ENCODE measurements at regions not wholly inside any gene's neighbourhood (a gene's known extent, or its start where the extent isn't known, plus 50 kb on each side); places are given as distances from the start of the nearest gene placed in this dataset.

DNA sequence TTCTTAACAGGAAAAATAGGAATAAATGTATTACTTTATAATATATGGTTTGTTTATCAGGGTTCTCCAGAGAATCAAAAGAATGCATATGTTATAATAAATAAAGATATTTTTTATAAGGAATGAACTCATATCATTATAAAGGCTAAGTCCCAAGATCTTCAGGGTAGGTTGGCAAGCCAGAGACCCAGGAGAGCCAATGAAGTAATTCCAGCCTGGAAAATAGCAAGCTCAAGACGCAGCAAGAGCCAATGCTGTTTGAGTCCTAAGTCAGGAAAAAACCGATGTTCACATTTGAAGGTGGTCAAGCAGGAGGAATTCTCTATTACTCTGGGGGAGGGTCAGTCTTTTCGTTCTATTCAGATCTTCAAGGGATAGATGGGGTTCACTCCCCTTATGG is 490.0 kb downstream of the PCDH20 start:
- no peaks in the 10 kb centered on the region for H3K4me1 ChIP-seq
- 73 to 84% methylated on average over 3 of the region's 3 CpGs for WGBS, 2 donors
- DNase-seq (no peak), ATAC-seq (no peak)
- H3K27ac ChIP-seq = no peak overlapping the region
- intact Hi-C loops (cut with DNase I) = no loop called here
- no peak overlapping the region for H3K4me3 ChIP-seq
- H3K36me3 ChIP-seq (replicated peaks in 1 of 2; ENCODE audit: insufficient read depth in 1 of 2, low read depth in 2 of 2) = no peaks in the 10 kb centered on the region
- TF ChIP-seq, protein P1, sequence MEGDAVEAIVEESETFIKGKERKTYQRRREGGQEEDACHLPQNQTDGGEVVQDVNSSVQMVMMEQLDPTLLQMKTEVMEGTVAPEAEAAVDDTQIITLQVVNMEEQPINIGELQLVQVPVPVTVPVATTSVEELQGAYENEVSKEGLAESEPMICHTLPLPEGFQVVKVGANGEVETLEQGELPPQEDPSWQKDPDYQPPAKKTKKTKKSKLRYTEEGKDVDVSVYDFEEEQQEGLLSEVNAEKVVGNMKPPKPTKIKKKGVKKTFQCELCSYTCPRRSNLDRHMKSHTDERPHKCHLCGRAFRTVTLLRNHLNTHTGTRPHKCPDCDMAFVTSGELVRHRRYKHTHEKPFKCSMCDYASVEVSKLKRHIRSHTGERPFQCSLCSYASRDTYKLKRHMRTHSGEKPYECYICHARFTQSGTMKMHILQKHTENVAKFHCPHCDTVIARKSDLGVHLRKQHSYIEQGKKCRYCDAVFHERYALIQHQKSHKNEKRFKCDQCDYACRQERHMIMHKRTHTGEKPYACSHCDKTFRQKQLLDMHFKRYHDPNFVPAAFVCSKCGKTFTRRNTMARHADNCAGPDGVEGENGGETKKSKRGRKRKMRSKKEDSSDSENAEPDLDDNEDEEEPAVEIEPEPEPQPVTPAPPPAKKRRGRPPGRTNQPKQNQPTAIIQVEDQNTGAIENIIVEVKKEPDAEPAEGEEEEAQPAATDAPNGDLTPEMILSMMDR (IDR thresholded peaks at IDR 0.05) = no peak
- TF ChIP-seq POLR2A (IDR thresholded peaks at IDR 0.05) = no peak
- no peaks in the 10 kb centered on the region for H3K9me3 ChIP-seq
- no peaks in the 10 kb centered on the region for H3K27me3 ChIP-seq

DNA sequence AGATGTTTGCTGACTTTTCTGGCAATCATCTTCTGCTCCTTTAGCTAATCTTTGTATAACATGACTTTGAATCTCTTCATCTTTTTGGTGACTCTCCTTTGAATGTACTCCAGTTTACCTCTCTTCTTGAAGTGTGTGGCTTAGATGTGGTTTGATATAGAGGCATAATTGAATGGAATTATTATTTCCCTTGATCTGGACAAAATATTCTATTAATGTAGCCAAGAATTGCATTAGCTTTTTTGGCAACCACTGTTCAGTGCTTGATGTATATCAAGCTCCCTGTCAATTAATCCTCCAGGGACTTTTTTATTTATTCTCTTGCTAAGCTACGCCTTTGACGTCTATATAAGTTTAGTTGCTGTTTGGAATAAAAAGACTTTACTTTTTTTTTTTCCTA is 490.8 kb downstream of the PCDH20 start:
- Histone ChIP-seq H3K4me1 (no peaks in the 10 kb centered on the region), H3K36me3 (replicated peaks in 1 of 2; ENCODE audit: insufficient read depth in 1 of 2, low read depth in 2 of 2) (no peaks in the 10 kb centered on the region), H3K4me3 (no peak overlapping the region), H3K9me3 (no peaks in the 10 kb centered on the region), H3K27ac (no peak overlapping the region), H3K27me3 (no peaks in the 10 kb centered on the region)
- TF ChIP-seq, protein P1 (IDR thresholded peaks at IDR 0.05) = no peak
- no peak for TF ChIP-seq POLR2A (IDR thresholded peaks at IDR 0.05)
- ATAC-seq = no peak
- 67 to 74% methylated on average over 2 of the region's 2 CpGs for WGBS, 2 donors
- no peak for DNase-seq
- intact Hi-C loops (cut with DNase I) = no loop called here

GRCh38 chr13:60922576-60923231 is 492.9 kb downstream of the PCDH20 start:
- TF ChIP-seq POLR2A (IDR thresholded peaks at IDR 0.05) = no peak
- TF ChIP-seq, protein P1 (IDR thresholded peaks at IDR 0.05) = no peak
- no peak for ATAC-seq
- intact Hi-C loops (cut with DNase I) = no loop called here
- Histone ChIP-seq H3K27me3 (no peaks in the 10 kb centered on the region), H3K27ac (no peak overlapping the region), H3K36me3 (replicated peaks in 1 of 2; ENCODE audit: insufficient read depth in 1 of 2, low read depth in 2 of 2) (no peaks in the 10 kb centered on the region), H3K4me1 (no peaks in the 10 kb centered on the region), H3K9me3 (no peaks in the 10 kb centered on the region), H3K4me3 (no peak overlapping the region)
- no peak for DNase-seq
- 41 to 50% methylated on average over 6 of the region's 6 CpGs for WGBS, 2 donors

- ATAC-seq (no peak), DNase-seq (no peak)
- Histone ChIP-seq H3K36me3 (replicated peaks in 1 of 2; ENCODE audit: insufficient read depth in 1 of 2, low read depth in 2 of 2) (no peaks in the 10 kb centered on the region), H3K4me1 (no peaks in the 10 kb centered on the region), H3K27me3 (no peaks in the 10 kb centered on the region), H3K9me3 (no peaks in the 10 kb centered on the region), H3K4me3 (no peak overlapping the region), H3K27ac (no peak overlapping the region)
- intact Hi-C loops (cut with DNase I) = no loop called here
- 32 to 52% methylated on average over 1 of the region's 1 CpG for WGBS, 2 donors
- TF ChIP-seq, protein P1 (IDR thresholded peaks at IDR 0.05) = no peak
- TF ChIP-seq POLR2A (IDR thresholded peaks at IDR 0.05) = no peak
Measured at GRCh38 chr13:60893801-60894200, 496.8 kb downstream of the TDRD3 start.

- TF ChIP-seq, protein P1 (IDR thresholded peaks at IDR 0.05) = no peak
- TF ChIP-seq POLR2A (IDR thresholded peaks at IDR 0.05) = no peak
- H3K27me3 ChIP-seq = no peaks in the 10 kb centered on the region
- H3K4me1 ChIP-seq = no peaks in the 10 kb centered on the region
- no peak for ATAC-seq
- H3K9me3 ChIP-seq = no peaks in the 10 kb centered on the region
- no peaks in the 10 kb centered on the region for H3K36me3 ChIP-seq (replicated peaks in 1 of 2; ENCODE audit: insufficient read depth in 1 of 2, low read depth in 2 of 2)
- intact Hi-C loops (cut with DNase I) = no loop called here
- no peak for DNase-seq
- no peak overlapping the region for H3K4me3 ChIP-seq
- 56 to 76% methylated on average over 2 of the region's 2 CpGs for WGBS, 2 donors
- no peak overlapping the region for H3K27ac ChIP-seq
Measured at GRCh38 chr13:60887711-60888110, 490.7 kb downstream of the TDRD3 start.

Data from body of pancreas (tissue), 4 donors.